ENCODE measurements at regions not wholly inside any gene's neighbourhood (a gene's known extent, or its start where the extent isn't known, plus 50 kb on each side); places are given as distances from the start of the nearest gene placed in this dataset.

GRCh38 chr4:19304028-19304427 is 947.7 kb upstream of the SLIT2 start:
- TF ChIP-seq CTCF (IDR thresholded peaks at IDR 0.05): no peak
- no peak for TF ChIP-seq POLR2A (IDR thresholded peaks at IDR 0.05)
- TF ChIP-seq POLR2AphosphoS5 (IDR thresholded peaks at IDR 0.05): no peak
